Peyer's patch (tissue), 4 donors: ENCODE measurements at regions not wholly inside any gene's neighbourhood (a gene's known extent, or its start where the extent isn't known, plus 50 kb on each side); places are given as distances from the start of the nearest gene placed in this dataset.

Experiments
- POLR2A ChIP-seq, 2 donors: fragments of 450-650 bp; IDR thresholded peaks; one replicate each; pipeline ENCODE4 v1.5.1; 2017; ENCODE audit warnings: antibody characterized with exemption in 2 of 2, mild to moderate bottlenecking in 2 of 2, moderate library complexity in 2 of 2
- TF ChIP-seq, protein P1 (sequence below), 6 experiments: fragments of 450-650 bp in 4 of 6; fragments of 200-600 bp in 2 of 6; sonication (generic) in 1 of 6; IDR thresholded peaks; one replicate each; pipeline ENCODE4 v1.5.1; 2017 to 2019; ENCODE audit warnings: antibody characterized with exemption in 6 of 6, mild to moderate bottlenecking in 3 of 6, moderate library complexity in 1 of 6

GRCh38 chr12:13701502-13701901 lies 279.9 kb downstream of the GRIN2B start:
- TF ChIP-seq, protein P1, sequence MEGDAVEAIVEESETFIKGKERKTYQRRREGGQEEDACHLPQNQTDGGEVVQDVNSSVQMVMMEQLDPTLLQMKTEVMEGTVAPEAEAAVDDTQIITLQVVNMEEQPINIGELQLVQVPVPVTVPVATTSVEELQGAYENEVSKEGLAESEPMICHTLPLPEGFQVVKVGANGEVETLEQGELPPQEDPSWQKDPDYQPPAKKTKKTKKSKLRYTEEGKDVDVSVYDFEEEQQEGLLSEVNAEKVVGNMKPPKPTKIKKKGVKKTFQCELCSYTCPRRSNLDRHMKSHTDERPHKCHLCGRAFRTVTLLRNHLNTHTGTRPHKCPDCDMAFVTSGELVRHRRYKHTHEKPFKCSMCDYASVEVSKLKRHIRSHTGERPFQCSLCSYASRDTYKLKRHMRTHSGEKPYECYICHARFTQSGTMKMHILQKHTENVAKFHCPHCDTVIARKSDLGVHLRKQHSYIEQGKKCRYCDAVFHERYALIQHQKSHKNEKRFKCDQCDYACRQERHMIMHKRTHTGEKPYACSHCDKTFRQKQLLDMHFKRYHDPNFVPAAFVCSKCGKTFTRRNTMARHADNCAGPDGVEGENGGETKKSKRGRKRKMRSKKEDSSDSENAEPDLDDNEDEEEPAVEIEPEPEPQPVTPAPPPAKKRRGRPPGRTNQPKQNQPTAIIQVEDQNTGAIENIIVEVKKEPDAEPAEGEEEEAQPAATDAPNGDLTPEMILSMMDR (IDR thresholded peaks at IDR 0.05): no peak
- TF ChIP-seq POLR2A (IDR thresholded peaks at IDR 0.05): no peak
